ENCODE measurements at regions not wholly inside any gene's neighbourhood (a gene's known extent, or its start where the extent isn't known, plus 50 kb on each side); places are given as distances from the start of the nearest gene placed in this dataset.
A peak's percentile ranks its signal among the peaks of the same experiment; 100 is the strongest.

DNA sequence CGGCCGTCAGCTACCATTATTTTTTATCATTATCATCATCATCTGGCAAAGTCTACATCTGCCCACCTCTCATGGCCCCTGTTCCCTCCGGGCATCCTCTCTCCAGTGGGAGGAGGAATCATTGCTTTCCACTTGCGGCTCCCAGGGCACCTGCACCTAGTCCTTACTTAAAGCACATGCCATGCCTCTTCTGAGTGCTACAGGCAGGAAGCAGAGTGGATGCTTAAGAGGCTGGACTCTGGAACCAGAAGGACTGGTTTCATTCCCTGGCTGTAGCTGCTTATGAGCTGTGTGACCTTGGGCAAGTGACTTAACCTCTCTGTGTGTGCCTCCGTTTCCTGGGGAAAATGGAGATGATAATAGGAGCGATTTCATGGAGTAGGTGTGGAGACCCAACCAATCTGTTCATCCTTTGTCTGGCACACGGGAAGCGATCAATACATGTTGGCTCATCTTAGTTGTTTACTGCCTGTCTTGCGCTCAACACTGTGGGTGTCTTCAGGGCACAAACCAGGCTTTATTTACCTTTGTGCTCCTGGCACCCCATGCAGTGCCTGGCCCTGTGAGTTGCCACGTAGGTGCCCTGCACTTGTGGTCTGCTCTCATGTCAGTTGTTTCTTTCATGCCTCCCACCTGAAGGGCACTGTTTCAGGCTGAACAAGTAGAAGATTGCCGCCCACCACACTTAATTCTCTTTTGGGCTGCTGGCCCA lies 317.0 kb upstream of the SULF2 start:
- POLR2A ChIA-PET = no interaction called here
- H3K4me3 ChIP-seq (ENCODE audit: low read depth, low read length) = no peak overlapping the region
- no peak for TF ChIP-seq CTCF (IDR thresholded peaks at IDR 0.05; ENCODE audit: insufficient read depth, low read length, missing control alignments)
- no peak for DNase-seq (ENCODE audit: low read depth, low spot score)
- CTCF ChIA-PET = no interaction called here

DNA sequence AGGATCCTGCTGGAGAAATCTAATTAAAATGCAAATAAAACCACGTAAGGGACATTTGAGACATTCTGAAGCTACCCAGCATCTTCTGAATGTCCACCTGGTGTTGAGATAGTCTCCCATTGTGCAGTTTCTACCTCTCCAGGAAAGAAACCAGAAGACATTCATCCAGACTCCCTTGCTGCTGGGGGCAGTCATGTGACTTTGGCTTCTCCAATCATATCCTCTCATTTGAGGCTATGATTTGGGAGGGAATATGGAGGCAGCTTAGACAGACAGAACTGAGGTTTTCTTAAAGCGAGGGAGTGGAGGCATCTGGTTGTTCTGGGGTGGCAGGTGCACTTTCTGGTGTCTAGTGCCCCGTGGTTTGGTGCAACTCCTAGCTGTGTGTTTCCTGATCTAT lies 315.2 kb upstream of the SULF2 start:
- ChIA-PET POLR2A (no interaction called here), CTCF (no interaction called here)
- TF ChIP-seq CTCF (IDR thresholded peaks at IDR 0.05; ENCODE audit: insufficient read depth, low read length, missing control alignments) = no peak

GRCh38 chr20:48098866-48099265 lies 313.6 kb upstream of the SULF2 start:
- DNase-seq (ENCODE audit: low read depth, low spot score) = peak; percentile 9
- no peak for TF ChIP-seq CTCF (IDR thresholded peaks at IDR 0.05; ENCODE audit: insufficient read depth, low read length, missing control alignments)
- ChIA-PET POLR2A (no interaction called here), CTCF (interaction anchor here (1.0 kb wide), 1 partner anchor 522 kb away, joined by 3 read pairs; no protein-coding TSS in a partner anchor)
- H3K4me3 ChIP-seq (ENCODE audit: low read depth, low read length) = no peak overlapping the region

More for the DNA sequence above, 315.2 kb upstream of the SULF2 start:
- DNase-seq (ENCODE audit: low read depth, low spot score) = no peak
- H3K4me3 ChIP-seq (ENCODE audit: low read depth, low read length) = no peak overlapping the region

DNA sequence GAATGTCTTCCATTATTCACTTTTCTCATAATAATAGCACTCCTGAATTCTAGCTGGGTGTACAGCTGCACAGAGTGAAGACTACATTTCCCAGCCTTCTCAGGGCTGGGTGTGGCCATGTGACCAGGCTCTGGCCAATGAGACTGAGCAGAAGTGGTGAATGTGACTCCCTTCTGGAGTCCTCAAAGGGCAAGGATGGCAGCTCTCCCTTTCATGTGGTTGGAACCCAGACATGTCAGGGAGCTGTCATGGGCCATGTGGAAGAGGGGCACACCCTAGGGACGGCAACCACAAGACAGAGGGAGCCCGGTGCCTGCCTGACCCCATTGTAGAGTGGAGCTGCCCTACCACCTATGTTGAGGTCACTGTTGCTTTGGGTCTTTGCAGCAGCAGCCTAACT lies 312.8 kb upstream of the SULF2 start:
- H3K4me3 ChIP-seq (ENCODE audit: low read depth, low read length) = no peak overlapping the region
- ChIA-PET CTCF (interaction anchor here (1.0 kb wide), 1 partner anchor 523 kb away, joined by 3 read pairs; no protein-coding TSS in a partner anchor), POLR2A (no interaction called here)
- DNase-seq (ENCODE audit: low read depth, low spot score) = no peak
- no peak for TF ChIP-seq CTCF (IDR thresholded peaks at IDR 0.05; ENCODE audit: insufficient read depth, low read length, missing control alignments)

GRCh38 chr20:48096957-48097890 lies 311.9 kb upstream of the SULF2 start:
- no peak for DNase-seq (ENCODE audit: low read depth, low spot score)
- CTCF ChIA-PET = no interaction called here
- TF ChIP-seq CTCF (IDR thresholded peaks at IDR 0.05; ENCODE audit: insufficient read depth, low read length, missing control alignments) = no peak
- POLR2A ChIA-PET = no interaction called here
- no peak overlapping the region for H3K4me3 ChIP-seq (ENCODE audit: low read depth, low read length)

DNA sequence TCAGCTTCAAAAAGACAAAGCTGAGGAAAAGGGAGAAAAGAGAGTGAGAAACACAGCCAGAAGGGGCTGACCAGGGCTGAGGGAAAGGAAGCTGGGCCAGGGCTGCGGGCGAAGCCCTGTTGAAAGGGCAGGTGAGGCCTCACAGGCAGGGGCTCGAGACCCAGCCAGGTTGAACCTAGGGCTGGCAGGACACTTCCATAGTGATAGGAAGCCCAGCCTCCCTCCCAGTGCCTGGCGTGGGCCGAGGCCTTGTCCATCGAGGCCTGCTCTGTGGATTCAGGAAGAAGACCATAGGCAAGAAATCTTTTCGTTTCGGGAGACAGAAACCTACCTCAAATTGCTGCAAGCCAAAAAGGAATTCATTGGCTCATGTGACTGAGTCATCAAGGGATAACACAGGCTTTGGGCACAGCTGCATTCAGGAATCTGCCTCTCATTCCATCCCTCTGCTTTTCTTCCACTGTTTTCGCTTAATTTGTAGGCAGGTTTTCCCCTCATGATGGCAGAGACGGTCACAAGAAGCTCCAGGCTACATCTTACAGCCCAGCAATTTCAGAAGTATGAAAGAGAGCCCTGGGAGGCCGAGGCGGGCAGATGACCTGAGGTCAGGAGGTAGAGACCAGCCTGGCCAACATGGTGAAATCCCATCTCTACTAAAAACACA lies 311.1 kb upstream of the SULF2 start:
- no peak overlapping the region for H3K4me3 ChIP-seq (ENCODE audit: low read depth, low read length)
- no peak for DNase-seq (ENCODE audit: low read depth, low spot score)
- CTCF ChIA-PET = no interaction called here
- POLR2A ChIA-PET = no interaction called here
- TF ChIP-seq CTCF (IDR thresholded peaks at IDR 0.05; ENCODE audit: insufficient read depth, low read length, missing control alignments) = no peak

Data from AG04449 (cell line).